ENCODE measurements at regions not wholly inside any gene's neighbourhood (a gene's known extent, or its start where the extent isn't known, plus 50 kb on each side); places are given as distances from the start of the nearest gene placed in this dataset.

DNA sequence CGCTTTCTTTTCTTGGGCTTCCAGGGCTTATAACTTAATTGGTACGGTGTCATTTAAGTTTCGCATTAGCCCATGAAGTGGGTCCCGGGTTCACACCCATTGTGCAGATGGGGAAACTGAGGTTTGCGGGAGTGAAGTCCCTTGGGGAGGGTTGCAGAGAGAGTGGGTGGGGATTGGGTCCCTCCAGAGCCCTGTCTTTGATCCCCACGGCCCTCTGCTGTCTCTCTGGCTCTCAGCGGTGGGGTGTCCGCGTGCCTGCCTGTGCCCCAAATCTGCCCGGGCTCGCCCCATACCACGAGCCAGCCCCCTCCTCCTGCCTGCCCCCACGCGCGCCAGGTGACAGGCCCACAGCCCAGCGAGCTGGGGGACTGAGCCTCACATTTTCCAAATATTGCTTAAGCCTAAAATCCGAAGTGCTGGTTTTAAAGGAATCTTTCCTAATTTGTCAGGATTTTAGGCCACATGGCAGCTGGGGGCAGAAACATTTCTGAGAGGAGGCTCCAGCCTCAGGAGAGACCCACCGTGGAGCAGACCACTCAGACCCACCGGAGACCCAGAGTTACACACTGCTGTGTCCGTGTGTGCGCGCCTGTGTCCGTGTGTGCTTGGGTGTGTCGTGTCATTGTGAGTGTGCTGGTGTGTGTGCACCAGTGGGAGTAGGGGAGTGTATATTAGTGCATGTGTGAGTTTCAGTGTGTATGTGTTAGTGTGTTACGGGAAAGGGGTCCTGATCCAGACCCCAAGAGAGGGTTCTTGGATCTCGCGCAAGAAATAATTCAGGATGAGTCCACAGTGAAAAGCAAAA lies 159.5 kb upstream of the IER5L start:
- DNase-seq, result no peak

DNA sequence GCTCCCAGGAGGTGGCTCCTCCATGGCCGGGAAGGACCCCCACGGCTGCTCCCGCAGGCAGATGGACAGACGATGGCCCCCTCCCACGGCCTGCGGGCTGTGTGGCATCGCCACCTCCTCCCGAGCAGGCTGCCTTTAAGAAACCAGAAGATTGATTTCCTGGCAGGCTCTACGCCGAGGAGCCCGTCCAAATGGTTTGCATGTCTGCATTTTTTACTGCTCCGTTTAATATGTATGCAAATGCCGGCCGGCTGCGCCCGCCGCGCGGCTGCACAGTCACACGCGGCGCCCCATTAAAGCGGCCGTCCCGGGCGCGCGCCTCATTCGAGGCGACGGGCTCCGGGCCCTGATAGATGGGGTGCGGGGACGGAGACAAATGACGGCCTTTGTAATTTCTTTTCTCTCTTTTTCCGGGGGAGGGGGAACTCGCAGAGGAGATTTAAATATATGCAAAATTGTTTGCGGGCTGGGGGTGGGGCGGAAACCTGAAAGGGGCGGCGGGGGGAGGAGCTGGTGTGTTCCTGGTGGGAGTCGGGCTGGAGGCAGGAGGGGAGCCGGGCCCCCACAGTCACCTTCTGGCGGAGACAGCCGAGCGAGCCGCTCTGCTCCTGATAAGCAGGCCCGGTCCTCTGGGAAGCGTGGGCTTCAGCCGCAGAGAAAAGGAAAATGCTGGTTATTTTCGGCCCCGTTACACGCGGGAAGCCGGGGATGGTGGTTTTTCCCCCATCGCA lies 158.7 kb upstream of the IER5L start:
- no peak for DNase-seq

DNA sequence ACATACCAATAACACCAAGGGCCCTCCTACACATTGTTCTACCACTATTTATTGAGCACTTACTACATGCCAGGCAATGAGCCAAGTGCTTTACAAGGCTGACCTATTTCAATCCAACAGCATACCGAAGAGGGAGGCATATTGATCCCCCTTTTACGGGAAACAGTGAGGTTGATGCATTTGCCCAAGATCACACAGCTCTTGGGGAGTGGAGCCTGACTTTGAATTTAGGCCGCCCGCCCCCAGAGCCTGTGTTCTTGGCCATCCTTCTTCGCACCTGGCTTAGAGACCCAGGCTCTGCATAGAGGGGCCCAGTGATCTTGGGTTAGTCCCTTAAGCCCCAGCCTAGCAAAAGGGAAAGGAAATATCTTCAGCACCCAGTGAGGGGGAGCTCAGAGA lies 158.1 kb upstream of the IER5L start:
- no peak for DNase-seq

DNA sequence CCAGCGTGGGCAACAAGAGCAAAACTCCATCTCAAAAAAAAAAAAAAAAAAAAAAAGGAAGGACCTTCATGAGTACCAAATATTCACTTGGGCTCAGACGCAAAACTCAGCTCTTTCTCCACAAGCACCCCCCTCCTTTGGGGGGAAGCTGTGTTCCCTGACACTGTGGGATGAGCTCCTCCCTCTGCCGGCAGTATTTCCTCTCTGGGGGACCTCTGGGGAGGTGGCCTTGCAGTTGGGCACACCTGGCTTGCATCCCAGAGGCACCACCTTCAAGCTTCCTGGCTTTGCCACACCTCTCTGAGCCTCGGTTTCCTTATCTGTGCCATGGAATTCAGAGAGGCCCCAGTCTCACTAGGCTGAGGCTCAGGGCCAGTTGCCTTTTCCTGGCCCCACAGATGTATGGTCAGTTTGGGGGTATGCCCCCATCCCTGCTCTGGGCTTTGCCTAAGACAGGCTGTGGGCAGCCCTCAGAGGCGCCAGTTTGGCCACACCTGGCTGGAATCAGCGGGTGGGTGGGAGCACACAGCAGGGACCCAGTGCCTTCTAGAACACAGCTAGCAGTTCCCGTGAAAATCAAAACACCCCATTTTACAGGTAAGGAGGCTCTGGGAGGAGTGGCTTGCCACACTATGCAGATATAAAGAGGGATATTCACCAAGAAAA lies 157.5 kb upstream of the IER5L start:
- no peak for DNase-seq

DNA sequence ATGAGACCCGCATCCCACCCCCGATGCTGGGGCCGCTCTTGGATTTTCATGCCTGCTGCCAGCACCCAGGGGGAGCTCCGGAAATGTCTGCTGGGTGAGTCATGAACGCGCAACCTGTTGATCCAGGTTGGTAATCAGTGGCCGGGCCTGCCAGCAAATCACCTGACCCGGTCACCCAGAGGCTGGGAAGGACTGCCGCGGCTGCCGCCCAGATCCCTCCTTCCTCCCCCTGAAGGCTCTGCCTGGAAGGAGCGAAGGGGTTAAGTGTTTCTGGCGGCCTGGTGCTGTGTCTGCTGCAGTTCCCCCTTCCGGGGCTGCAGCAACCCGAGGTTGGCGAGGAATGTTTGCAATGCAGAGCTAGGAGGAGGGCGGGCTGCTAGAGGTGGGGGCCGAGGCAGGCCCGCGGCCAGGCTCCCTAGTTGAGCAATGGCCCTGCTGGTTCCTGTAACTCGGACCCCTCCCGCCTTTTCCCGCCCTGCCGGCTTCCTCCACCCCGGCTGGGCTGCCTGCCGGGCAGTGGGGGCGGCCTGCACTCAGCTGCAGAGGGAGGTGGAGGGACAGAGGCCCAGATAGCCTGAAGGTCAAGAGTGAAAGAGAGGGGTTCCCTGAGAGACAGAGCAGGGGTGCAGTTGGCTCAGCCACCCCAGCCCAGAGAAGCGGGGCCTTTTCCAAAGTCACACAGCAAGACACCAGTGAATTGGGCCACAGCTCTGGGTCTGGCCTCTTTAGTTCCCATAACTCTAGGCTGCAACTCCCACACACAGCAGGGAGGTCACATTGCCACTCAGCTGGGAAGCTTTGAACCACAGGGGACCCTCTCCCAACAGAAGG lies 156.3 kb upstream of the IER5L start:
- peak; percentile 34 for DNase-seq

DNA sequence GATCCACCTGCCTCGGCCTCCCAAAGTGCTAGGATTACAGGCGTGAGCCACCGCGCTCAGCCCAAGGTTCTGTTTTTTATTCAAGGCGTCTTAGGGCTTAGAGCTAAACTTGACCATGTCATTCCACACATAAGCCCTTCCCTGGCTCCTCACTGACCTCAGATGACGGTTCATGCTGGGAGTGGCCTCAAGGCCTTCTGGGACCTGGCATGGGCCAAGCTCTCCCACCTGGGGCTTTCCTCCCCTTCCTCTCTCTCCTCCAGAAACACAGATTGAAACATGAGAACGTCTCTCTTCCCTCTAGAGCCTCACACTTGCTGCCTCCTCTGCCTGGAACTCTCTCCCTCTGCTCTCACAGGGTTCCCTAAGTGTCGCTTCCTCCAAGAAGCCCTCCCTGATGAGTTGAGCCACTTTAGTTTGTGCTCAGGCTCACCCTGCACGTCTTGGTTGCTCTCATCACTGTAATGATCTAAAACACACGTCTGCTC lies 155.6 kb upstream of the IER5L start:
- no peak for DNase-seq

DNA sequence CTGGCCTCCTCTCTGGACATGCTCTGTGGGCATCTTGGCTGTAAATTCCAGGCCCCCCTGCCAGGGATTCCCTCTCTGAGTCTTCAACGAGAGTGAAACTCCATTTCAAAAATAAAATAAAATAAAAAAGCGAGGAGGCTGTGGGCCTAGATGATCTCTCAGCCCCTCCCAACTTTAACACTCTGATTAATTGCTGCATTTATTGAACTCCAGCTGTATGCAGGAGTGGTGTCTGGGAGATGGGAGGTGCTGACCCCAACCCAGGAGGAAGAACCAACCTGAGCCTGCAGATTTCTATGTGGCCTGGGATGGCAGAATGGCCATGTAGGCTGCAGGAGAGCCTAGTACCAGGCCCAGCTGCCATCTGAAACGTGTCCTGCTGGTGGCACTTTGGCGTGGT lies 154.5 kb upstream of the IER5L start:
- no peak for DNase-seq

DNA sequence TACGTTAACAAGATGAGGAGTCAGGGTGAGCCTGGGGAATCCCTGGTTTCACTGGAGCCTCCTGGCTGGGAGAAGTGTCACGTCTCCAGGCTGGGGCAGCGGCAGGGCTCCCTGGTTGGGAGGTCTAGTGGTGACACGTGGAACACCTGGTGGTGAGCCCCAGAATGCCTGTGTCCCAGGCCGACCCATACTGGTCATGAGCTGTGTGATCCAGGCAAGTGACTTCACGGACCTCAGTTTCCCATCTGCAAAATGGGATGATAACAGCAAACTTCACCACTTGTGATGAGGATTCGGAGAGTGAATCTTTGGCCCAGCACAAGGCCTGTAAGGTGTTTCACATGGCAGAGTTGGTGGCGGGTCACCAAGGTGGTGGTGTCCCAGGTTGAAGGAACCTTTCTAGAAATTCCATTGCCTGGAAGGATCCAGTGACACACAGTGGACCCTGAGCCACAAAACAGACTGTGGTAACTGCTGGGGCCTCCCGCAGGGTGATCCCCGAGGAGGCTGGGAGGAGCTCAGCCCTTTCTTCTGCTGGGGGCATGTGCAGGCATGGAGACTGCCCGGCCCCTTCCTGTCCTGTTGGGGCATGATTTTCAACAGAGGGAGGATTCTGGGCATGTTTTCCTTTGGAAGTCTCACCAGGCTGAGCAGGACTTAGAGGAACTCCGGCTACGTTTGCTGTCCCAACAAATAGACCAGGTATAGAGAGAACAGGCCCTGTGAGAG lies 153.9 kb upstream of the IER5L start:
- no peak for DNase-seq

DNA sequence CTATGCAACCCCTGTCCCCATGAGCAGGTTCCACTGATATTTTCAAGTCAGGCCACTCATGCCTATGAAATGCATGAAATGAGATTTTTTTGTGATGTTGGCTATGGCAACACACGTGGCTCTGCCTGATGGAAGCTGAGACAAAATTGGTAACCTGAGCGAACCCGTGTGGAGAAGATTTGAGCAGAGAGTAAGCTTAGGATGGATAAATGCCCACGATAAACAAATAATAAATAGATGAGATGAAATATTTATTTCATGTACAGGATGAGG lies 153.4 kb upstream of the IER5L start:
- DNase-seq, result no peak

DNA sequence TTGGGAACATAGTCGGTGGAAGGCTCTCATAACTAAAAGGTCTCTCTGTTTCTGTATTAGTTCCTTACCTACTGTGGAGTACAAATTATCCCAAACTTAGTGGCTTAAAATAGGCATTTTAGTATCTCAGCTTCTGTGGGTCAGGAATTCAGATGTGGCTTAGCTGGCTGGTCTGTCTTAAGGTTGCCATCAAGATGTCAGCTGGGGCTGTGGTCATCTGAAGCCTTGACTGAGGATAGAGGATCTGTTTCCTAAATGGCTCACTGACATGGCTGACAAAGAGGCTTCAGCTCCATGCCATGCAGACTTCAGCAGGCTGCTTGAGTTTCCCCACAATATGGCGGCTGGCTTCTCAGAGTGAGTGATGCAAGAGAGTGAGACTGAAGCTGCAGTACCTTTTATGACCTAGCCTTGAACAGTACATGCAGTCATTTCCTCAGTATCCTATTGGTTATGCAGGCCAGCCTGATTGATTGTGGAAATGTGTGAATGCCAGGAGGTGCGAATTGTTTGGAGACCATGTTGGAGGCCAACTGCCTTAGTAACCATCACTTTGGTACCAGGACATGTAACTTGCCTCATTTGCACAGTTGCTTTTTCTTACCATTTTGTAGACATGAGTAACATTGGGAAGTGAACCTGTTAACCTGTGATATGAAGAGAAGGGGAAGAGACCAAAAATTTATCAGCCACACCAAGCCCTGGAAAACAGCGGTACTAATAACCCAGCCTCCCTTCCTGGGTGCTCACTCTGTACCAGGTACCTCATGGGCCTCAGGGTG lies 152.8 kb upstream of the IER5L start:
- DNase-seq, result no peak

DNA sequence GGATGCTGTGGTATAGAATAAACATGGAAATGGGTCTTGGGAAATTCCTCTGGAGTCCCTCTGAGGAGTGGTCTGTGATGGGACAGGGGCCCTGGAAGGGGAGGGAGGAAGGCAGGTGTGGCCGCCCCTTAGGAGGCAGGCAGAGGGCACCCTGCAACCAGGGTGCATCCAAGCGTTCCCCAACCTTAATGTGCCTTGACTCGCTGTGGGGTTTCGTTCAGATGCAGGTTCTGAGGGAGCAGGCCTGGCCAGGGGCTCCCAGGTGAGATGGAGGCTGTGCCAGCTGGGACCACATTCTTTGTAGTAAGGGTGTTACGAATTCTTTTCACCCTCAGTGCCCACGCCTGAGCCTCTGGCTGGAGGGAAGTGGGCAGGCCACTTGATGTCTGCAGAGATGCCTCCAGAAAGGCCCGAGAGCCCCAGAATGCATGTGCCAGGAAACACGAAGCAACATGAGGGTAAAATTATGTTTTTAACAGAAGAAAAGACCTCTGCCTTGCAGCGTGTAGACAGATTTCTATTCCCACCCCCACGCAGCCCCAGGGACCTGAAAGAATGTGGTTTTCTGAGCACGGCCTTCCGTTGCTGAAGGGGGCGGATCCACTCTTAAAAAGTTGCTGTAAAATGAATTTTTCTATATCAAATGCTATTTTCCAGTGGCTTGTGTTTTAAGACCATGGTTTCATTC lies 150.4 kb upstream of the IER5L start:
- DNase-seq, result no peak

DNA sequence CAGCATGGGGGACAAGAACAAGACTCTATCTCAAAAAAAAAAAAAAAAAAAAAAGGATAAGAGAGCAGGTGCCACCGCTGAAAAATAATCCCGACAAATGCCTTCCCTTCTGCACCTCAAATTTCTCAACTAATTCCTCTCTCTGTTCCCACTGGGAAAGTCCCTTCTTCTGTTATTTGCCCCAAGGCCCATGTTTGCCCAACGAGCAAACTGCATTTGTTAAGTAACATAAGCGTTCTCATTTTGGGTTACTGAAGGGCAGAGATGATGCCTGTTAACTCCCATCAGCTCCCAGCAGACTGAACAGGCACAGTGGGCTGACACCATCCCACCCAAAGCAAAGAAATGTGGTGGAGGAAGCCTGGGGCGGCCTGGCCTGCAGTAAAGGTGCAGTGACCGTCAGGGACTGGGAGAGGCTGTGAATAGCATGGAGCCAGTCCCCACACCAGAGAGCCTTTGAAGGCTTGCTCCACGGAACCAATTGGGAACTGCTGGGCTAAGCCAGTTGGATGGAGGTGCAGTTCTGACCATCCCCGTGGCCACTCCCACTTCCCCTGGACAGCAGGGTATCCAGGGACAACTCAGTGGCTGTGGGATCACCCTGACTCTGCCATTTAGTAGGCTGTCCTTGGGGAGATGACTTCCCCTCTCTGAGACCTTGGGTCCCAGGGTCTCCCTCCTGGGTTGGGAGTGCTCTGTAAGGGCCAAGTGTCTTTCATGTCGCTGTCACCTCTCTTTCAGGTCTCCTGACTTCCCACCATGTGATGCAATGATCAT lies 149.7 kb upstream of the IER5L start:
- DNase-seq, result no peak

DNA sequence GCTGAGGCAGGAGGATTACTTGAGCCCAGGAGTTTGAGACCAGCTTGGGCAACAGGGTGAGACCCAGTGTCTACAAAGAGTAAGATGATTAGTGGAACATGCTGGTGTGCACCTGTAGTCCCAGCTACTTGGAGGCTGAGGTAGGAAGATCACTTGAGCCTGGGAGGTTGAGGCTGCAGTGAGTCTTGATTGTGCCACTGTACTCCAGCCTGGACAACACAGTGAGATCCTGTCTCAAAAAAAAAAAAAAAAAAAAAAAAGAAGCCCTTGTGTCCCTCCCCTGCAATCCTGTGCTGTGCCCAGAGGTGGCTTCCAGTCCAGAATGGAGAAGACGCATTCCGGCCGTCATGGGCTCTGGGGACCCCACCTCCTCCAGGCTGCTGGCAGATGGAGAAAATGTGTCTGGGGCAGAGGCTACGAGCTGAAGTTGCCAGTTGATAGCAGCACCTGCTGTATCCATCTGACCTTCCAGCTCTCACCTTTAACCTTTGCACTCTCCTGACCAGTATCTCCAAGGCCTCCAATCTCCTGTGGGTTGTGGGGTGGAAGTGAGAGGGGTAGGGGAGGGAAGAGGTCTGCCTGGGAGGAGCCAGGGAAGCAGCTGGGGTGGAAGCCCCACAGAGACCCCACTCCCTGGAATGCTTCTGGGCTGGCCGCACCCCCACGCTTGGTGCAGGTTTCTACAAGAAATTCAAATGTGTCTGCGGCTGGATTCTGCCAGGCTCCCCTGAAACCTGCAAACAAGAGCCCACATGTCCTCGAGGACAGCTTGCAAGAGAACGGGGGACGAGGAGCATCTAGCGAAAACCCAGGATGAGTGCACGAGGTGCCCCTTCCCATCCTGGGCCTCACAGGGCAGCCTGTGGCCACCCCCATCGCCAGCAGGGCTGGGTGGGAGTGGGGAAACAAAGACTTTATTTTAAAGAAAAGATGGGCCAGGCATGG lies 148.3 kb upstream of the IER5L start:
- no peak for DNase-seq

DNA sequence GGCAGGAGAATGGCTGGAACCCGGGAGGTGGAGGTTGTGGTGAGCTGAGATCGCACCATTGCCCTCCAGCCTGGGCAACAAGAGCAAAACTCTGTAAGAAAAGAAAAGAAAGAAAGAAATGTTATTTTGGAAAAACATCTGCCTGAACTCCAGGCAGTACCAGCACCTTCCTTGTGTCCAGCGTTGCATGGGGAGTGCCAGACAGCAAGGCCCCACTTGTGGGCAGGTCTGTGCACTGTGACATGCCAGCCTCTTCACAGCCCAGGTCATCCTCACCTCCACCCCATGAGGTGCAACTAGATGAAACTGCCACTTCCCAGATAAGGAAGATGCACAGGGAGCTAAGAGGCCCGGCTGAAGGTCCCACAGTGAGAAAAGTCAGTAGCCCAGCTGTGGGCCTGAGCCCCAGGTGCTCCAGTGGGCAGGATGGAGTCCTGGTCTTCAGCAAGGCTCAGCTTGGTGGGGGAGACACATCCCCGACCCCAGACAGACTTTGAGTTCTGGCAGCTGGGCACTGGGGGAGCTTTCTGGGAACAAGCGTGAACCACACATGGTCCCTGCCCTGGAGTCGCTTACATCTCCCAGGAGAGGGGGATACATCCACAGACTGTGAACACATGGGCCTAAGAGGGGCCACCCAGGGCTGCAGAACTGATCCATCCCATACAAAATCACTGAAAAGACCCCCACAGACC lies 146.9 kb upstream of the IER5L start:
- no peak for DNase-seq

DNA sequence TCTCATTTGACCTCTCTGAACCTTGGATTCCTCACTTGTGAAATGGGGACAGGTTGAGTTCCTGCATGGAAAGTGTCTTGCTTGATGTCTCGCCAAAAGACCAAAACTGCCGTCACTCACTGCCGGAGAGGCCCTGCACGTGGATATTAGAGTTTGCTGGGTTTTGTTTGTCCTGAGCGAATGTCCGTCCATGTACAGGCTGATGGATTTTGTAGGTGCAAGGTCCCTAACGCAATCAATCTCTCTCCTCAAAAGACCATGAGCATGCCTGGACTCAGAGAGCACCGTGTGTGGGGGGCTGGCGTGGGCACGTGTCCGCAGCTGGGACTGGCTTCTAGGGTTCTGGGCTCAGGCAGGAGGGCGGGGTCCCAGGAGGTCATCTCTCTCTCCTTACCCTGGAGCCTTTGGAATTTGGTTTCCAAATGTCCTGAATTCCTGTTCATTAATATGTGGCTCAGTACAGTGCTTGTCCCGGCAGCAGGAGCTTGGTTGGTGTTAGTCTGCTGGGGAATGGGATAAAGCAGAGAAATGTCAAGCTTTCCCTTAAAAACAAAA lies 146.0 kb upstream of the IER5L start:
- DNase-seq, result no peak

DNA sequence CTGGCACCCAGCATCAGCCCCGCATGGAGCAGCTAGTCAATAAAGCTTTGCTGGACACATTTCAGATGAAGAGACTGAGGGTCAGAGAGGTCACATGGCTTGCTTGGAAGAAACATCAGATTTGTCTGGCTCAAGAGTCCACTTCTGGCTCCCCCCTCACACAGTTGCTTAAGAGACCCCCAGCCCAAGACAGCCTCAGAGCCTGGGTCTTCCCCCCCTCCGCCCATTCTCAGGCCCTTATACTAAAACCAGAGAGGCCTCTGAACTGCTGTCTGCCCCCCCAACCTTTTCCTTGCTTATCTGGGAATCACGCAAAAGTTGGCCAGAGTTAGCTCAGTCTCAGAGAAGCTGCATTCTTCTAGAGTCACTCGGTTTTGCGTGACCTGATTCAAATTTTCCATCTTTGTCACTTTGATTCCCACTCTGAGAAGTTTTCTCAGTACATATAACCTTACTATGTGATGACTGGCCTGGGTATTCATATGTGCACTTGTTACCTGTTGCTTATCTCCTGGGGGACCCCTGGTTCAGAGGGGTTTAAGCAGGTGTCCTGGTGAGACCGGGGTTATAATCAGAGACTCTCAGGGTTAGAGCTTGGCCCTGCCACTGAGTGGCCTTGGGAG lies 145.4 kb upstream of the IER5L start:
- no peak for DNase-seq

DNA sequence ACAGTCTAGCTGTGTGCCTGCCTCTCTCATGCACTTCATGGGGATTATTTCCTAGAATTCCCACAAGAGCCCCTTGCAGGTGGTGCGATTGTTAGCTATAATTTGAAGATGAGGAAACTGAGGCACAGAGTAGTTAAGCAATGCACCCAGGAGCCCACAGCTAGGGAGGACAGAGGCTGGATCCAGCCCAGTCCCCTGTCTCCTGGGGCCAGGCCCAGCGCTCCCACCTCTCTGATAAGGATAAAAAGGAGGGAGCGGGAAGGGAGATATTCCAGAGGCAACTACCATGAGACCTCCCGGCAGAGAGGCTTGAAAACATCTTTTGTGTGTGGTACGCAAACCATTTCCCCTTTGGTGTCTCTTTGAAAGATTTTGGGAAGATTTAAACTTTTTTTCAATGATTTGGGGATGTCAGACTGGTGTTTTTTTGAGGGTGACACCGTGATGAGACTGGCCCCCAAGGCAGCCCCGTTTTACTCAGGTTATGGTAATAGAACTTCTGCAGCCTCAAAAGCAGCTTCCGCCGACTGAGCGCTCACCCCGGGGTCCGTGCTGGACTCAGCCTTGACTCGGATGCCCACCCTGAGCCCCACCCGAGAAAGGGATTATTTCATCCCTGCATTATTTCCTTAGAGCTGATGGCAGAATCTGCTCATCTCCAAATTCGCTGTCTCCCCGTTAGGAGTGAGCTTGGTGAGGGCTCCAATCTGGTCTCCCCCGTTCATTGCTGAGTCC lies 144.7 kb upstream of the IER5L start:
- no peak for DNase-seq

Data from NCI-H1417 treated with DMSO at 0.1 percent for 48 hours (cell line).